ENCODE measurements at regions not wholly inside any gene's neighbourhood (a gene's known extent, or its start where the extent isn't known, plus 50 kb on each side); places are given as distances from the start of the nearest gene placed in this dataset.

- TF ChIP-seq CTCF (IDR thresholded peaks at IDR 0.05) = no peak
- TF ChIP-seq POLR2A (IDR thresholded peaks at IDR 0.05) = no peak
Observed at GRCh38 chr5:142421228-142421617, 96.4 kb upstream of the SPRY4 start.

All from heart left ventricle (tissue), 13 donors.